Fibroblast of villous mesenchyme (primary cell): ENCODE measurements at regions not wholly inside any gene's neighbourhood (a gene's known extent, or its start where the extent isn't known, plus 50 kb on each side); places are given as distances from the start of the nearest gene placed in this dataset.

Experiments
- DNase-seq: peaks from one replicate; pipeline ENCODE4 v3.0.0-alpha.2; 2010; ENCODE audit warnings: low read depth
- H3K4me3 ChIP-seq: 2 replicates; pipeline ENCODE4 v1.5.1; 2011; ENCODE audit warnings: low read depth, mild to moderate bottlenecking, low read length
- CTCF ChIP-seq: IDR thresholded peaks from 2 replicates; pipeline ENCODE4 v1.5.1; 2012; ENCODE audit warnings: low read depth, mild to moderate bottlenecking, low read length; ENCODE audit not compliant: insufficient read depth

GRCh38 chr2:223528036-223528435 lies 74.1 kb downstream of the SCG2 start:
- DNase-seq, result peak; percentile 27
- H3K4me3 ChIP-seq, result no peak overlapping the region
- TF ChIP-seq CTCF, result no peak

GRCh38 chr2:223529696-223530095 lies 72.5 kb downstream of the SCG2 start:
- no peak for TF ChIP-seq CTCF
- no peak overlapping the region for H3K4me3 ChIP-seq
- DNase-seq, result no peak

- H3K4me3 ChIP-seq, result no peak overlapping the region
- TF ChIP-seq CTCF, result no peak
- no peak for DNase-seq
These were observed 71.3 kb downstream of the SCG2 start for GRCh38 chr2:223530811-223531210.

GRCh38 chr2:223532161-223532560 lies 70.0 kb downstream of the SCG2 start:
- H3K4me3 ChIP-seq, result no peak overlapping the region
- peak; percentile 36 for DNase-seq
- TF ChIP-seq CTCF, result no peak

GRCh38 chr2:223532712-223533111 lies 69.4 kb downstream of the SCG2 start:
- no peak overlapping the region for H3K4me3 ChIP-seq
- TF ChIP-seq CTCF, result no peak
- no peak for DNase-seq

- no peak for TF ChIP-seq CTCF
- DNase-seq, result no peak
- H3K4me3 ChIP-seq, result no peak overlapping the region
These were observed 65.6 kb downstream of the SCG2 start for GRCh38 chr2:223536546-223536945.

- no peak overlapping the region for H3K4me3 ChIP-seq
- no peak for TF ChIP-seq CTCF
- no peak for DNase-seq
These were observed 65.0 kb downstream of the SCG2 start for GRCh38 chr2:223537115-223537514.
